ENCODE measurements at regions not wholly inside any gene's neighbourhood (a gene's known extent, or its start where the extent isn't known, plus 50 kb on each side); places are given as distances from the start of the nearest gene placed in this dataset.

DNA sequence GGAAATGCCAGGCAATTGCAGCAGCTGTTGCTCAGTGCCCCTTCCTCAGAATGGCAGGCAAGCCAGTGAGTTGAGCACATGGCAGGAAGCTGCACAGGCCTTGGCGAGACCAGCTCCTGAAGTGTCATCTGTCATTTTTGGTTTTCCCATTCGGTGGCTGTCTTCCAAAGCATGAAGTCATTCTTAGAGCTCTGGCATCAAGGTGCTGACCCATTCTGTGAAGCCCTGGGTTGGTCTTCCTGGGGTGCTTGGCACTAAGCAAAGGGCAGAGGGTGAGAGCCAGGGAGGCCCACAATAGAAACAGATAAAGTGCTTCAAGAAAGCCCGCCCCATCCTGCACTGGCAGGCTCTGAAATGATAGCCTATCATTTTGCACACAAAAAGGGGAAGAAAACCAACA, 150.5 kb downstream of the VAPA start:
- no peak overlapping the region for H3K9ac ChIP-seq (ENCODE audit: low read depth, low read length)
- WGBS, 2 experiments (ENCODE audit: extremely low coverage in 2 of 2, insufficient read length in 1 of 2): 71% methylated on average over 1 of the region's 3 CpGs; no CpG with 5 or more reads in 1 of the 2 experiments
- H3K36me3 ChIP-seq (ENCODE audit: control insufficient read depth, insufficient read depth, low read length): no peaks in the 10 kb centered on the region
- no peak overlapping the region for H3K14ac ChIP-seq (replicated peaks; ENCODE audit: low read depth, low read length)
- no peak overlapping the region for H2AK5ac ChIP-seq (ENCODE audit: low read depth, low read length)
- no peak overlapping the region for H2BK20ac ChIP-seq (ENCODE audit: low read depth, low read length)
- no peak overlapping the region for H3K27ac ChIP-seq (ENCODE audit: insufficient read depth, low read length)
- H3K18ac ChIP-seq (ENCODE audit: low read depth, low read length): no peak overlapping the region
- H3K79me1 ChIP-seq (ENCODE audit: low read depth in 1 of 2, low read length in 2 of 2): no peaks in the 10 kb centered on the region
- H4K5ac ChIP-seq (ENCODE audit: low read depth, low read length): no peak overlapping the region
- in situ Hi-C loops (cut with MboI; ENCODE audit: low sequenced_read_pairs) (no loop called here), dilution Hi-C loops (cut with HindIII; ENCODE audit: low sequenced_read_pairs, unreplicated experiment) (no loop called here), intact Hi-C loops (cut with micrococcal nuclease) (no loop called here)
- ATAC-seq (ENCODE audit: low read depth) (no peak), DNase-seq (no peak)
- no peak overlapping the region for H3K56ac ChIP-seq (ENCODE audit: extremely low read depth, insufficient read depth, low read length)
- BruUV-seq (replicated peaks): no TSS peak
- H4K8ac ChIP-seq (ENCODE audit: low read depth in 2 of 2, low read length in 2 of 2): no peak overlapping the region
- no peak overlapping the region for H2BK5ac ChIP-seq (ENCODE audit: low read depth, low read length, poor library complexity, severe bottlenecking)
- peaks cover 22% of the 10 kb centered on the region for H3K4me1 ChIP-seq (ENCODE audit: control insufficient read depth, insufficient read depth, low read length)
- TF ChIP-seq CHD1 (IDR thresholded peaks at IDR 0.05; ENCODE audit: low read depth, low read length) (no peak), RFX5 (IDR thresholded peaks at IDR 0.05; ENCODE audit: low read depth, low read length) (no peak), CEBPB (IDR thresholded peaks at IDR 0.05; ENCODE audit: low read depth, low read length) (no peak), MAFK (IDR thresholded peaks at IDR 0.05; ENCODE audit: low read depth, low read length) (no peak), POLR2A (IDR thresholded peaks at IDR 0.05; ENCODE audit: low read depth, low read length) (no peak), NFE2L2 (IDR thresholded peaks at IDR 0.05; ENCODE audit: low read depth, low read length) (no peak), MXI1 (IDR thresholded peaks at IDR 0.05; ENCODE audit: borderline replicate concordance, low read depth, low read length) (no peak), SMC3 (IDR thresholded peaks at IDR 0.05; ENCODE audit: low read depth, low read length) (no peak), USF2 (IDR thresholded peaks at IDR 0.05; ENCODE audit: low read depth, low read length) (no peak), RAD21 (IDR thresholded peaks at IDR 0.05; ENCODE audit: low read length) (no peak), BHLHE40 (IDR thresholded peaks at IDR 0.05; ENCODE audit: low read depth, low read length) (no peak), MAZ (IDR thresholded peaks at IDR 0.05; ENCODE audit: borderline replicate concordance, low read depth, low read length) (no peak), RCOR1 (IDR thresholded peaks at IDR 0.05; ENCODE audit: insufficient replicate concordance, low read length) (no peak), FOS (IDR thresholded peaks at IDR 0.05; ENCODE audit: low read depth, low read length) (no peak)
- TF ChIP-seq, protein P1, sequence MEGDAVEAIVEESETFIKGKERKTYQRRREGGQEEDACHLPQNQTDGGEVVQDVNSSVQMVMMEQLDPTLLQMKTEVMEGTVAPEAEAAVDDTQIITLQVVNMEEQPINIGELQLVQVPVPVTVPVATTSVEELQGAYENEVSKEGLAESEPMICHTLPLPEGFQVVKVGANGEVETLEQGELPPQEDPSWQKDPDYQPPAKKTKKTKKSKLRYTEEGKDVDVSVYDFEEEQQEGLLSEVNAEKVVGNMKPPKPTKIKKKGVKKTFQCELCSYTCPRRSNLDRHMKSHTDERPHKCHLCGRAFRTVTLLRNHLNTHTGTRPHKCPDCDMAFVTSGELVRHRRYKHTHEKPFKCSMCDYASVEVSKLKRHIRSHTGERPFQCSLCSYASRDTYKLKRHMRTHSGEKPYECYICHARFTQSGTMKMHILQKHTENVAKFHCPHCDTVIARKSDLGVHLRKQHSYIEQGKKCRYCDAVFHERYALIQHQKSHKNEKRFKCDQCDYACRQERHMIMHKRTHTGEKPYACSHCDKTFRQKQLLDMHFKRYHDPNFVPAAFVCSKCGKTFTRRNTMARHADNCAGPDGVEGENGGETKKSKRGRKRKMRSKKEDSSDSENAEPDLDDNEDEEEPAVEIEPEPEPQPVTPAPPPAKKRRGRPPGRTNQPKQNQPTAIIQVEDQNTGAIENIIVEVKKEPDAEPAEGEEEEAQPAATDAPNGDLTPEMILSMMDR (conservative IDR thresholded peaks at IDR 0.05; ENCODE audit: low read depth, low read length): no peak
- TF ChIP-seq, protein P2, sequence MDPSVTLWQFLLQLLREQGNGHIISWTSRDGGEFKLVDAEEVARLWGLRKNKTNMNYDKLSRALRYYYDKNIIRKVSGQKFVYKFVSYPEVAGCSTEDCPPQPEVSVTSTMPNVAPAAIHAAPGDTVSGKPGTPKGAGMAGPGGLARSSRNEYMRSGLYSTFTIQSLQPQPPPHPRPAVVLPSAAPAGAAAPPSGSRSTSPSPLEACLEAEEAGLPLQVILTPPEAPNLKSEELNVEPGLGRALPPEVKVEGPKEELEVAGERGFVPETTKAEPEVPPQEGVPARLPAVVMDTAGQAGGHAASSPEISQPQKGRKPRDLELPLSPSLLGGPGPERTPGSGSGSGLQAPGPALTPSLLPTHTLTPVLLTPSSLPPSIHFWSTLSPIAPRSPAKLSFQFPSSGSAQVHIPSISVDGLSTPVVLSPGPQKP (IDR thresholded peaks at IDR 0.05; ENCODE audit: borderline replicate concordance, low read depth, low read length): no peak
- H2AK9ac ChIP-seq (replicated peaks; ENCODE audit: low read depth, low read length, poor library complexity): no peak overlapping the region
- H4K91ac ChIP-seq (ENCODE audit: insufficient read depth, low read depth, low read length): no peak overlapping the region
- H2AFZ ChIP-seq (replicated peaks; ENCODE audit: low read length, poor library complexity): no peak overlapping the region
- no peaks in the 10 kb centered on the region for H3K27me3 ChIP-seq (ENCODE audit: control insufficient read depth, insufficient read depth, low read length)
- no peak overlapping the region for H3K4ac ChIP-seq (ENCODE audit: low read depth, low read length)
- no peaks in the 10 kb centered on the region for H3K9me1 ChIP-seq (ENCODE audit: insufficient read depth, low read length)
- no peak overlapping the region for H3K4me3 ChIP-seq (ENCODE audit: insufficient read depth, low read depth, low read length)
- no peak overlapping the region for H3K23ac ChIP-seq (ENCODE audit: low read depth, low read length)
- ChIA-PET POLR2A (ENCODE audit: unreplicated experiment) (no interaction called here), CTCF (no interaction called here)
- no peak overlapping the region for H2BK120ac ChIP-seq (ENCODE audit: low read depth, low read length)
- H3K4me2 ChIP-seq (ENCODE audit: low read depth, low read length): no peak overlapping the region
- H3K9me3 ChIP-seq (ENCODE audit: control insufficient read depth, insufficient read depth, low read length): no peaks in the 10 kb centered on the region
- no peak overlapping the region for H2BK15ac ChIP-seq (ENCODE audit: low read depth, low read length)
- no peaks in the 10 kb centered on the region for H4K20me1 ChIP-seq (ENCODE audit: insufficient read depth, low read length)

Measured in IMR-90 (cell line).